ENCODE measurements at regions not wholly inside any gene's neighbourhood (a gene's known extent, or its start where the extent isn't known, plus 50 kb on each side); places are given as distances from the start of the nearest gene placed in this dataset.

GRCh38 chr14:98867146-98867545 is 404.9 kb downstream of the BCL11B start:
- TF ChIP-seq, protein P1, sequence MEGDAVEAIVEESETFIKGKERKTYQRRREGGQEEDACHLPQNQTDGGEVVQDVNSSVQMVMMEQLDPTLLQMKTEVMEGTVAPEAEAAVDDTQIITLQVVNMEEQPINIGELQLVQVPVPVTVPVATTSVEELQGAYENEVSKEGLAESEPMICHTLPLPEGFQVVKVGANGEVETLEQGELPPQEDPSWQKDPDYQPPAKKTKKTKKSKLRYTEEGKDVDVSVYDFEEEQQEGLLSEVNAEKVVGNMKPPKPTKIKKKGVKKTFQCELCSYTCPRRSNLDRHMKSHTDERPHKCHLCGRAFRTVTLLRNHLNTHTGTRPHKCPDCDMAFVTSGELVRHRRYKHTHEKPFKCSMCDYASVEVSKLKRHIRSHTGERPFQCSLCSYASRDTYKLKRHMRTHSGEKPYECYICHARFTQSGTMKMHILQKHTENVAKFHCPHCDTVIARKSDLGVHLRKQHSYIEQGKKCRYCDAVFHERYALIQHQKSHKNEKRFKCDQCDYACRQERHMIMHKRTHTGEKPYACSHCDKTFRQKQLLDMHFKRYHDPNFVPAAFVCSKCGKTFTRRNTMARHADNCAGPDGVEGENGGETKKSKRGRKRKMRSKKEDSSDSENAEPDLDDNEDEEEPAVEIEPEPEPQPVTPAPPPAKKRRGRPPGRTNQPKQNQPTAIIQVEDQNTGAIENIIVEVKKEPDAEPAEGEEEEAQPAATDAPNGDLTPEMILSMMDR (IDR thresholded peaks at IDR 0.05; ENCODE audit: control insufficient read depth, extremely low read depth, insufficient read depth), result no peak
- H3K4me3 ChIP-seq (ENCODE audit: low read depth, low read length), result no peak overlapping the region
- DNase-seq (ENCODE audit: low read depth), result no peak

GRCh38 chr14:98867726-98868125 is 404.3 kb downstream of the BCL11B start:
- DNase-seq (ENCODE audit: low read depth), result no peak
- H3K4me3 ChIP-seq (ENCODE audit: low read depth, low read length), result no peak overlapping the region
- TF ChIP-seq, protein P1 (IDR thresholded peaks at IDR 0.05; ENCODE audit: control insufficient read depth, extremely low read depth, insufficient read depth), result no peak

GRCh38 chr14:98868866-98869265 is 403.1 kb downstream of the BCL11B start:
- no peak overlapping the region for H3K4me3 ChIP-seq (ENCODE audit: low read depth, low read length)
- TF ChIP-seq, protein P1 (IDR thresholded peaks at IDR 0.05; ENCODE audit: control insufficient read depth, extremely low read depth, insufficient read depth), result no peak
- no peak for DNase-seq (ENCODE audit: low read depth)

GRCh38 chr14:98871796-98872195 is 400.2 kb downstream of the BCL11B start:
- TF ChIP-seq, protein P1 (IDR thresholded peaks at IDR 0.05; ENCODE audit: control insufficient read depth, extremely low read depth, insufficient read depth), result no peak
- no peak overlapping the region for H3K4me3 ChIP-seq (ENCODE audit: low read depth, low read length)
- DNase-seq (ENCODE audit: low read depth), result no peak

DNA sequence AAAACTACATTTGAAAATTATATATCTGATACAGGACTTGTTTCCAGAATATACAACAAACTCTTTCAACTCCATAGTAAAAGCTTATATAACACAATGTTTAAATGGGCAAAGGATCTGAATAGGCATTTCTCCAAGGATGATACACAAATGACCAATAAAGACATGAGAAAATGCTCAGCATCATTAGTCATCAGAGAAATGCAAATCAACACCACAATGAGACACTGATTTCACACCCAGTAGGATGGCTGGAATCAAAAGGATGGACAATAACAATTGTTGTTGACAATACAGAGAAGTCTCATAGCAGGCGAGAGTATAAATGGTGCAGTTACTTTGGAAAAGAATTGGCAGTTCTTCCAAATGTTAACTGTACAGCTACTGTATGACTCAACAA is 394.9 kb downstream of the BCL11B start:
- no peak overlapping the region for H3K4me3 ChIP-seq (ENCODE audit: low read depth, low read length)
- TF ChIP-seq, protein P1 (IDR thresholded peaks at IDR 0.05; ENCODE audit: control insufficient read depth, extremely low read depth, insufficient read depth), result no peak
- no peak for DNase-seq (ENCODE audit: low read depth)

DNA sequence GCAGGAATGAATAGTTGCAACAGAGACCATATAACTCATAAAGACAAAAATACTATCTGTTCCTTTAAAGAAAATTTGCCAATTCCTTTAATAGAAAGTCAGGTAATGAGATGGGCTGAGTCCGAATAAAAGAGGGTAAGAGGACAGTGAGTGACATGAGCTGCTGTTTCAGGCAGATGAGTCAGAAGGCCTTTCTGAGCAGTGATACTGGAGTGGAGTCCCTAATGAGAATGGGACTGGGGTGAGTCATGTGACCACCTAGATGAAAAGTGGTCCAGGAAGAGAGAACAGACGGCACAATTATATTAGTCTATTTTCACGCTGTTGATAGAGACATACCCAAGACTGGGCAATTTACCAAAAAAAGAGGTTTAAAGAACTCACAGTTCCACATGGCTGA is 393.7 kb downstream of the BCL11B start:
- H3K4me3 ChIP-seq (ENCODE audit: low read depth, low read length), result no peak overlapping the region
- no peak for DNase-seq (ENCODE audit: low read depth)
- TF ChIP-seq, protein P1 (IDR thresholded peaks at IDR 0.05; ENCODE audit: control insufficient read depth, extremely low read depth, insufficient read depth), result no peak

DNA sequence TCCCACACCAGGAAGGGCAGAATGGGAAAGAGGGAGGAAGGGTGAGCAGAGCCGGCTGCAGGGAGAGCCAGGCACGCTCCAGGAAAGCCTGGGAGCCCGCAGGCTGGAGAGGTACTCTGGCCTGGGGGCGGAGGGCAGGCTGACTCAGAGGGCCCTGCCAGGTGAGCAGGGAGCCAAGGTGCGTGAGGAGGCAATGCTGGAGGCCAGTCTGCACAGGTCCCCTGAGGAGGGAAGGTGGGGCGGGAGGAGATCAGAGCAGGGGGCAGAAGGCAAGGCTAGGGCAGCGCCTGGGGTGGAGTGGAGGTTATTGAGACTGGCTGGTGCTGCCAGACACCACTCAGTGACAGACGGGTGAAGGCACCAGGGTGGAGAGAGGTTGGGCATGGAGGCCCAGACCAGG is 385.0 kb downstream of the BCL11B start:
- TF ChIP-seq, protein P1 (IDR thresholded peaks at IDR 0.05; ENCODE audit: control insufficient read depth, extremely low read depth, insufficient read depth), result no peak
- no peak for DNase-seq (ENCODE audit: low read depth)
- H3K4me3 ChIP-seq (ENCODE audit: low read depth, low read length), result no peak overlapping the region

Measured in LNCaP clone FGC (cell line).